ENCODE measurements at regions not wholly inside any gene's neighbourhood (a gene's known extent, or its start where the extent isn't known, plus 50 kb on each side); places are given as distances from the start of the nearest gene placed in this dataset.
"Not testable (repeated sequence)": the region's sequence is repeated elsewhere in the genome, so short reads cannot be mapped to it uniquely, and the experiment has no call there.

GRCh38 chr2:32874931-32875330 lies 71.8 kb upstream of the LTBP1 start:
- peak; percentile 3 for DNase-seq (ENCODE audit: low spot score)
- in situ Hi-C loops (cut with HindIII; ENCODE audit: low sequenced_read_pairs): no loop called here

GRCh38 chr2:32877587-32878510 lies 68.9 kb upstream of the LTBP1 start:
- in situ Hi-C loops (cut with HindIII; ENCODE audit: low sequenced_read_pairs): no loop called here
- DNase-seq (ENCODE audit: low spot score): peak; percentile 22

- DNase-seq (ENCODE audit: low spot score); in situ Hi-C loops (cut with HindIII; ENCODE audit: low sequenced_read_pairs): not testable (repeated sequence)
Measured at GRCh38 chr2:32879943-32880342, 66.8 kb upstream of the LTBP1 start.

- in situ Hi-C loops (cut with HindIII; ENCODE audit: low sequenced_read_pairs): no loop called here
- no peak for DNase-seq (ENCODE audit: low spot score)
Measured at GRCh38 chr2:32882816-32883810, 63.6 kb upstream of the LTBP1 start.

GRCh38 chr2:32884346-32884745 lies 62.4 kb upstream of the LTBP1 start:
- in situ Hi-C loops (cut with HindIII; ENCODE audit: low sequenced_read_pairs): no loop called here
- no peak for DNase-seq (ENCODE audit: low spot score)

GRCh38 chr2:32886397-32887055 lies 60.2 kb upstream of the LTBP1 start:
- in situ Hi-C loops (cut with HindIII; ENCODE audit: low sequenced_read_pairs); DNase-seq (ENCODE audit: low spot score): not testable (repeated sequence)

GRCh38 chr2:32887125-32887524 lies 59.6 kb upstream of the LTBP1 start:
- no peak for DNase-seq (ENCODE audit: low spot score)
- in situ Hi-C loops (cut with HindIII; ENCODE audit: low sequenced_read_pairs): no loop called here

GRCh38 chr2:32894119-32894728 lies 52.5 kb upstream of the LTBP1 start:
- in situ Hi-C loops (cut with HindIII; ENCODE audit: low sequenced_read_pairs): no loop called here
- DNase-seq (ENCODE audit: low spot score): no peak

- in situ Hi-C loops (cut with HindIII; ENCODE audit: low sequenced_read_pairs): no loop called here
- no peak for DNase-seq (ENCODE audit: low spot score)
Measured at GRCh38 chr2:32895424-32895823, 51.3 kb upstream of the LTBP1 start.

Measured in G401 (cell line).